ENCODE measurements at regions not wholly inside any gene's neighbourhood (a gene's known extent, or its start where the extent isn't known, plus 50 kb on each side); places are given as distances from the start of the nearest gene placed in this dataset.

- no peak for DNase-seq (ENCODE audit: low spot score, unreplicated experiment)
- Mint-ChIP-seq H3K36me3 (ENCODE audit: insufficient read depth) (no peaks in the 10 kb centered on the region), H3K27me3 (no peaks in the 10 kb centered on the region), H3K4me1 (ENCODE audit: low read depth) (no peaks in the 10 kb centered on the region), H3K27ac (no peak overlapping the region), H3K9me3 (ENCODE audit: low read depth) (no peaks in the 10 kb centered on the region), H3K4me3 (ENCODE audit: low read depth) (no peak overlapping the region)
- no peak for TF ChIP-seq CTCF (IDR thresholded peaks at IDR 0.05; ENCODE audit: unreplicated experiment)
Observed at GRCh38 chr14:42187846-42188245, 581.2 kb downstream of the LRFN5 start.

- H3K4me1 Mint-ChIP-seq (ENCODE audit: low read depth): peaks cover 1% of the 10 kb centered on the region
- no peak overlapping the region for H3K4me3 Mint-ChIP-seq (ENCODE audit: low read depth)
- H3K36me3 Mint-ChIP-seq (ENCODE audit: insufficient read depth): no peaks in the 10 kb centered on the region
- no peak overlapping the region for H3K27ac Mint-ChIP-seq
- no peak for TF ChIP-seq CTCF (IDR thresholded peaks at IDR 0.05; ENCODE audit: unreplicated experiment)
- no peaks in the 10 kb centered on the region for H3K27me3 Mint-ChIP-seq
- H3K9me3 Mint-ChIP-seq (ENCODE audit: low read depth): no peaks in the 10 kb centered on the region
- DNase-seq (ENCODE audit: low spot score, unreplicated experiment): no peak
Observed at GRCh38 chr14:42185718-42186117, 579.0 kb downstream of the LRFN5 start.

GRCh38 chr14:42174357-42174756 lies 567.7 kb downstream of the LRFN5 start:
- Mint-ChIP-seq H3K27ac (no peak overlapping the region), H3K4me1 (ENCODE audit: low read depth) (no peaks in the 10 kb centered on the region), H3K9me3 (ENCODE audit: low read depth) (no peaks in the 10 kb centered on the region), H3K27me3 (no peaks in the 10 kb centered on the region), H3K4me3 (ENCODE audit: low read depth) (no peak overlapping the region), H3K36me3 (ENCODE audit: insufficient read depth) (no peaks in the 10 kb centered on the region)
- no peak for TF ChIP-seq CTCF (IDR thresholded peaks at IDR 0.05; ENCODE audit: unreplicated experiment)
- DNase-seq (ENCODE audit: low spot score, unreplicated experiment): no peak

- Mint-ChIP-seq H3K9me3 (ENCODE audit: low read depth) (peaks cover 5% of the 10 kb centered on the region), H3K27me3 (no peaks in the 10 kb centered on the region), H3K36me3 (ENCODE audit: insufficient read depth) (no peaks in the 10 kb centered on the region), H3K4me1 (ENCODE audit: low read depth) (no peaks in the 10 kb centered on the region), H3K27ac (no peak overlapping the region), H3K4me3 (ENCODE audit: low read depth) (no peak overlapping the region)
- no peak for TF ChIP-seq CTCF (IDR thresholded peaks at IDR 0.05; ENCODE audit: unreplicated experiment)
- DNase-seq (ENCODE audit: low spot score, unreplicated experiment): no peak
Observed at GRCh38 chr14:42173206-42173605, 566.5 kb downstream of the LRFN5 start.

GRCh38 chr14:42172304-42172703 lies 565.6 kb downstream of the LRFN5 start:
- H3K27ac Mint-ChIP-seq: no peak overlapping the region
- TF ChIP-seq CTCF (IDR thresholded peaks at IDR 0.05; ENCODE audit: unreplicated experiment): no peak
- H3K4me3 Mint-ChIP-seq (ENCODE audit: low read depth): no peak overlapping the region
- no peaks in the 10 kb centered on the region for H3K27me3 Mint-ChIP-seq
- H3K4me1 Mint-ChIP-seq (ENCODE audit: low read depth): no peaks in the 10 kb centered on the region
- no peak for DNase-seq (ENCODE audit: low spot score, unreplicated experiment)
- H3K9me3 Mint-ChIP-seq (ENCODE audit: low read depth): peaks cover 14% of the 10 kb centered on the region
- no peaks in the 10 kb centered on the region for H3K36me3 Mint-ChIP-seq (ENCODE audit: insufficient read depth)
